Prostate gland (tissue), 2 donors: ENCODE measurements at regions not wholly inside any gene's neighbourhood (a gene's known extent, or its start where the extent isn't known, plus 50 kb on each side); places are given as distances from the start of the nearest gene placed in this dataset.
"Not testable (repeated sequence)": the region's sequence is repeated elsewhere in the genome, so short reads cannot be mapped to it uniquely, and the experiment has no call there.

ENCODE experiments used
- CTCF ChIP-seq, 4 experiments: fragments of 200-600 bp in 2 of 4; fragments of 450-650 bp in 2 of 4; sonication (generic) in 2 of 4; IDR thresholded peaks; 1 replicate in 3 of 4; 2 replicates in 1 of 4; pipeline ENCODE4 v1.5.1; 2016 to 2019; ENCODE audit warnings: antibody characterized with exemption in 4 of 4, mild to moderate bottlenecking in 2 of 4, moderate library complexity in 2 of 4
- POLR2A ChIP-seq: fragments of 450-650 bp; IDR thresholded peaks from one replicate; pipeline ENCODE4 v1.6.1; 2016; ENCODE audit warnings: antibody characterized with exemption, mild to moderate bottlenecking

GRCh38 chr2:87638114-87638807, 109.6 kb upstream of the PLGLB2 start:
- TF ChIP-seq CTCF (IDR thresholded peaks at IDR 0.05); POLR2A: not testable (repeated sequence)
